GM12865 (cell line): ENCODE measurements at regions not wholly inside any gene's neighbourhood (a gene's known extent, or its start where the extent isn't known, plus 50 kb on each side); places are given as distances from the start of the nearest gene placed in this dataset.

Source experiments
- DNase-seq: peaks from one replicate; pipeline ENCODE4 v3.0.0; 2010; ENCODE audit warnings: low read depth
- H3K4me3 ChIP-seq: 2 replicates; pipeline ENCODE4 v1.5.1; 2011; ENCODE audit warnings: mild to moderate bottlenecking, low read depth, low read length, control low read depth
- TF ChIP-seq, protein P1 (sequence below): IDR thresholded peaks from 2 replicates; pipeline ENCODE4 v1.5.1; 2011; ENCODE audit warnings: low read length, control low read depth, low read depth, inconsistent platforms; ENCODE audit not compliant: insufficient read depth; ENCODE audit errors: missing control alignments

GRCh38 chr11:95406271-95406670 lies 175.3 kb upstream of the SESN3 start:
- TF ChIP-seq, protein P1, sequence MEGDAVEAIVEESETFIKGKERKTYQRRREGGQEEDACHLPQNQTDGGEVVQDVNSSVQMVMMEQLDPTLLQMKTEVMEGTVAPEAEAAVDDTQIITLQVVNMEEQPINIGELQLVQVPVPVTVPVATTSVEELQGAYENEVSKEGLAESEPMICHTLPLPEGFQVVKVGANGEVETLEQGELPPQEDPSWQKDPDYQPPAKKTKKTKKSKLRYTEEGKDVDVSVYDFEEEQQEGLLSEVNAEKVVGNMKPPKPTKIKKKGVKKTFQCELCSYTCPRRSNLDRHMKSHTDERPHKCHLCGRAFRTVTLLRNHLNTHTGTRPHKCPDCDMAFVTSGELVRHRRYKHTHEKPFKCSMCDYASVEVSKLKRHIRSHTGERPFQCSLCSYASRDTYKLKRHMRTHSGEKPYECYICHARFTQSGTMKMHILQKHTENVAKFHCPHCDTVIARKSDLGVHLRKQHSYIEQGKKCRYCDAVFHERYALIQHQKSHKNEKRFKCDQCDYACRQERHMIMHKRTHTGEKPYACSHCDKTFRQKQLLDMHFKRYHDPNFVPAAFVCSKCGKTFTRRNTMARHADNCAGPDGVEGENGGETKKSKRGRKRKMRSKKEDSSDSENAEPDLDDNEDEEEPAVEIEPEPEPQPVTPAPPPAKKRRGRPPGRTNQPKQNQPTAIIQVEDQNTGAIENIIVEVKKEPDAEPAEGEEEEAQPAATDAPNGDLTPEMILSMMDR: no peak
- no peak for DNase-seq
- H3K4me3 ChIP-seq: no peak overlapping the region

DNA sequence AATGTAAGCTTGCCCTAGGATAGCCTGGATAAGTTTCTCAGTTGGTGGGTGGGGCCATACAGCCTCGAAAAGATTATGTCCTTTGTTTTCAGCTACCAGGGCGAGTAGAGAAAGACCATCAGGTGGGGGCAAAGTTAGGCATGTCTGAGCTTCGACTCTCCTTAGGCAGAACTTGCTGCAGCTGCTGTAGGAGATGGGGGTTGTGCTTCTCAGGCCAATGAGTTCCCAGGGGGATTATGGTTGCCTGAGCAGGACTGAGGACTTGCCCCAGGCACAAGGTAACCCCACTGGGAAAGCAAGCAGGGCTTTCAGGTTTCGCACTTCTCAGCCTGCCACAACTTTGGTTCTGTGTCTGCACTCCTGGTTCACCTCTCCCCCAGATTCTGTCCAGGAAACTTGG lies 173.4 kb upstream of the SESN3 start:
- peak; percentile 6 for DNase-seq
- no peak overlapping the region for H3K4me3 ChIP-seq
- TF ChIP-seq, protein P1: no peak

GRCh38 chr11:95398437-95399112 lies 167.6 kb upstream of the SESN3 start:
- no peak overlapping the region for H3K4me3 ChIP-seq
- no peak for DNase-seq
- TF ChIP-seq, protein P1: no peak

DNA sequence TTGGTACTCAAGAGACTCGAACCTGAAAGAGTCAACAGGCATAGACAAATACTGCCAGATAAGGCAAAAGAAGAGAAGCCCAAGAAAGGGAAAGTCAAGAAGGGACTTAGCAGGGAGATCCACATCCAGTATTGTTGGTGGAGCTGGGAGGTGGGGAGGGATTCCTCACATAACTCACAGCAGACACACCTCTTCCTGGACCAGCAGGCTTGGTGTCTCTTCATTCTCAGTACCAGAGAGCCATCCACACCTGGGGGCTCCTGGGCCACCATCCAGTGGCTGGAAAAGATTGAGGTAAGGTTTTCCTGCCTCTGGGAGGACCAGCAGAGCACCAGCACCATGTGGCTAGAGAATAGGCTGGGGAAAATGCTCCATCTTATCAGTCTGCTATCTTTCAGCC lies 161.6 kb upstream of the SESN3 start:
- DNase-seq: no peak
- no peak overlapping the region for H3K4me3 ChIP-seq
- TF ChIP-seq, protein P1: no peak

DNA sequence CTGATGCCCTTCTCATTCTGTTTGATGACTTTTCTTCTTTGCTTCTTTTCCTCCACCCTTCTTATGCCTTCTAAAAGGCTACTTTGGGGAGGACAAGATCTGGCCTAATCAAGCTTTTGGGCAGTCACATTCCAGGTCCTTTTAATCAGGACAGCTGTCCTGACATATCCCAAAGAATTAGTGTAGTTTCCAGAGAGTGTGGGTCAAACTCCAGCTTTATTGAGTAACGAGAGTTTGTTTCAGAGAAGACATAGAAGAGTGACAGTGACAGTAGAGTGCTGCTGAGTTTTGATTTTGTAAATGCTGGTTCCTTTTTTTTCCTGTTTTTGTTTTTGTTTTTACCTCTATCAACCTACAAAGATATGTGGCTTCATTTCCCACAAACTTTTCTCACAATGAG lies 158.4 kb upstream of the SESN3 start:
- DNase-seq: no peak
- TF ChIP-seq, protein P1: no peak
- H3K4me3 ChIP-seq: no peak overlapping the region

GRCh38 chr11:95388086-95388485 lies 157.1 kb upstream of the SESN3 start:
- no peak overlapping the region for H3K4me3 ChIP-seq
- DNase-seq: no peak
- TF ChIP-seq, protein P1: no peak

DNA sequence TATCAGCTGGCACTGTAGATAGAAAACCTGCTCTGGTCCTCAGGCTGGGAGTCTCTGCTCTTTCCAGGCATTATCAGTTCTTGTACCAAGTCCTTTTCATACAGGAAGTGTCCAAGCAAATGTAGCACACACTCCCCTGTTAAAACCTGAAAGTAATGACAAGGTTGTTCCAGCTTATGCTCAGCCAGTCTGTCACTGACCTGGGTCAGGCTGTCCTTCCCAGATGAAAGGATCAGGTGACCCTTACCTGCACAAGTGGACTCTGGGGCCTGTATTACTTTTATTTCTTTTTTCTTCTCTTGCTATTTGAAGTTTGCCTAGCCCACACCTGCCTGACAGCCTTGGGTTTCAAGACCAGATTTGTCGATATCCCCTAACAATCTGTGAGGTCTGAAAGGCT lies 156.3 kb upstream of the SESN3 start:
- no peak for DNase-seq
- H3K4me3 ChIP-seq: no peak overlapping the region
- TF ChIP-seq, protein P1: no peak
